ENCODE measurements at regions not wholly inside any gene's neighbourhood (a gene's known extent, or its start where the extent isn't known, plus 50 kb on each side); places are given as distances from the start of the nearest gene placed in this dataset.

GRCh38 chr18:5747678-5748077, 147.6 kb downstream of the TMEM200C start:
- TF ChIP-seq JUND (IDR thresholded peaks at IDR 0.05; ENCODE audit: low read depth) = no peak
- in situ Hi-C loops (cut with HindIII; ENCODE audit: low pct_unique_long_range_greater_than_20kb, low sequenced_read_pairs) = no loop called here
- no peak for DNase-seq (ENCODE audit: low read depth in 1 of 2, low spot score in 1 of 2)

GRCh38 chr18:5746844-5747243, 148.5 kb downstream of the TMEM200C start:
- DNase-seq (ENCODE audit: low read depth in 1 of 2, low spot score in 1 of 2) = no peak

GRCh38 chr18:5744659-5745058, 150.7 kb downstream of the TMEM200C start:
- TF ChIP-seq JUND (IDR thresholded peaks at IDR 0.05; ENCODE audit: low read depth) = no peak
- in situ Hi-C loops (cut with HindIII; ENCODE audit: low pct_unique_long_range_greater_than_20kb, low sequenced_read_pairs) = no loop called here

More at GRCh38 chr18:5746844-5747243, 148.5 kb downstream of the TMEM200C start:
- in situ Hi-C loops (cut with HindIII; ENCODE audit: low pct_unique_long_range_greater_than_20kb, low sequenced_read_pairs) = no loop called here
- TF ChIP-seq JUND (IDR thresholded peaks at IDR 0.05; ENCODE audit: low read depth) = no peak

GRCh38 chr18:5738526-5738925, 156.8 kb downstream of the TMEM200C start:
- no peak for DNase-seq (ENCODE audit: low read depth in 1 of 2, low spot score in 1 of 2)
- in situ Hi-C loops (cut with HindIII; ENCODE audit: low pct_unique_long_range_greater_than_20kb, low sequenced_read_pairs) = no loop called here
- TF ChIP-seq JUND (IDR thresholded peaks at IDR 0.05; ENCODE audit: low read depth) = no peak

More at GRCh38 chr18:5744659-5745058, 150.7 kb downstream of the TMEM200C start:
- no peak for DNase-seq (ENCODE audit: low read depth in 1 of 2, low spot score in 1 of 2)

GRCh38 chr18:5732318-5732717, 163.0 kb downstream of the TMEM200C start:
- in situ Hi-C loops (cut with HindIII; ENCODE audit: low pct_unique_long_range_greater_than_20kb, low sequenced_read_pairs) = no loop called here
- no peak for DNase-seq (ENCODE audit: low read depth in 1 of 2, low spot score in 1 of 2)
- TF ChIP-seq JUND (IDR thresholded peaks at IDR 0.05; ENCODE audit: low read depth) = no peak

GRCh38 chr18:5729983-5730699, 165.2 kb downstream of the TMEM200C start:
- in situ Hi-C loops (cut with HindIII; ENCODE audit: low pct_unique_long_range_greater_than_20kb, low sequenced_read_pairs) = no loop called here
- no peak for TF ChIP-seq JUND (IDR thresholded peaks at IDR 0.05; ENCODE audit: low read depth)
- no peak for DNase-seq (ENCODE audit: low read depth in 1 of 2, low spot score in 1 of 2)

GRCh38 chr18:5728531-5728930, 166.8 kb downstream of the TMEM200C start:
- TF ChIP-seq JUND (IDR thresholded peaks at IDR 0.05; ENCODE audit: low read depth) = no peak
- DNase-seq (ENCODE audit: low read depth in 1 of 2, low spot score in 1 of 2) = no peak
- in situ Hi-C loops (cut with HindIII; ENCODE audit: low pct_unique_long_range_greater_than_20kb, low sequenced_read_pairs) = no loop called here

GRCh38 chr18:5726011-5726410, 169.3 kb downstream of the TMEM200C start:
- in situ Hi-C loops (cut with HindIII; ENCODE audit: low pct_unique_long_range_greater_than_20kb, low sequenced_read_pairs) = no loop called here
- no peak for TF ChIP-seq JUND (IDR thresholded peaks at IDR 0.05; ENCODE audit: low read depth)
- no peak for DNase-seq (ENCODE audit: low read depth in 1 of 2, low spot score in 1 of 2)

GRCh38 chr18:5721924-5722323, 173.4 kb downstream of the TMEM200C start:
- no peak for DNase-seq (ENCODE audit: low read depth in 1 of 2, low spot score in 1 of 2)
- in situ Hi-C loops (cut with HindIII; ENCODE audit: low pct_unique_long_range_greater_than_20kb, low sequenced_read_pairs) = no loop called here
- TF ChIP-seq JUND (IDR thresholded peaks at IDR 0.05; ENCODE audit: low read depth) = no peak

- no peak for TF ChIP-seq JUND (IDR thresholded peaks at IDR 0.05; ENCODE audit: low read depth)
- in situ Hi-C loops (cut with HindIII; ENCODE audit: low pct_unique_long_range_greater_than_20kb, low sequenced_read_pairs) = no loop called here
- no peak for DNase-seq (ENCODE audit: low read depth in 1 of 2, low spot score in 1 of 2)
Observed at GRCh38 chr18:5720132-5720531, 175.2 kb downstream of the TMEM200C start.

GRCh38 chr18:5717256-5717655, 173.5 kb upstream of the EPB41L3 start:
- no peak for DNase-seq (ENCODE audit: low read depth in 1 of 2, low spot score in 1 of 2)
- in situ Hi-C loops (cut with HindIII; ENCODE audit: low pct_unique_long_range_greater_than_20kb, low sequenced_read_pairs) = no loop called here
- TF ChIP-seq JUND (IDR thresholded peaks at IDR 0.05; ENCODE audit: low read depth) = no peak

GRCh38 chr18:5710676-5711075, 166.9 kb upstream of the EPB41L3 start:
- no peak for TF ChIP-seq JUND (IDR thresholded peaks at IDR 0.05; ENCODE audit: low read depth)
- in situ Hi-C loops (cut with HindIII; ENCODE audit: low pct_unique_long_range_greater_than_20kb, low sequenced_read_pairs) = no loop called here
- DNase-seq (ENCODE audit: low read depth in 1 of 2, low spot score in 1 of 2) = no peak

GRCh38 chr18:5710235-5710634, 166.4 kb upstream of the EPB41L3 start:
- DNase-seq (ENCODE audit: low read depth in 1 of 2, low spot score in 1 of 2) = no peak
- TF ChIP-seq JUND (IDR thresholded peaks at IDR 0.05; ENCODE audit: low read depth) = no peak
- in situ Hi-C loops (cut with HindIII; ENCODE audit: low pct_unique_long_range_greater_than_20kb, low sequenced_read_pairs) = no loop called here

All from T47D (cell line).